Inflammatory macrophage (primary cell): ENCODE measurements at regions not wholly inside any gene's neighbourhood (a gene's known extent, or its start where the extent isn't known, plus 50 kb on each side); places are given as distances from the start of the nearest gene placed in this dataset.
"Not testable (repeated sequence)": the region's sequence is repeated elsewhere in the genome, so short reads cannot be mapped to it uniquely, and the experiment has no call there.

Source experiments
- DNase-seq, 2 donors: peaks; one replicate each; pipeline ENCODE4 v3.0.0-alpha.2; 2020 to 2022

GRCh38 chr4:38338939-38339338, 325.1 kb upstream of the KLF3 start:
- not testable (repeated sequence) for DNase-seq

- DNase-seq: no peak
Observed at GRCh38 chr4:38343608-38344007, 320.4 kb upstream of the KLF3 start.

- no peak for DNase-seq
Observed at GRCh38 chr4:38344929-38345328, 319.1 kb upstream of the KLF3 start.

GRCh38 chr4:38347251-38347650, 316.7 kb upstream of the KLF3 start:
- no peak for DNase-seq

- no peak for DNase-seq
Observed at GRCh38 chr4:38354421-38354820, 309.6 kb upstream of the KLF3 start.

- no peak for DNase-seq
Observed at GRCh38 chr4:38354872-38355271, 309.1 kb upstream of the KLF3 start.

GRCh38 chr4:38356686-38357085, 307.3 kb upstream of the KLF3 start:
- no peak for DNase-seq

GRCh38 chr4:38357546-38357945, 306.5 kb upstream of the KLF3 start:
- DNase-seq: no peak

GRCh38 chr4:38359113-38359512, 304.9 kb upstream of the KLF3 start:
- no peak for DNase-seq

GRCh38 chr4:38360201-38360600, 303.8 kb upstream of the KLF3 start:
- no peak for DNase-seq

GRCh38 chr4:38364383-38364963, 299.5 kb upstream of the KLF3 start:
- DNase-seq: no peak

- no peak for DNase-seq
Observed at GRCh38 chr4:38365261-38365660, 298.7 kb upstream of the KLF3 start.

- no peak for DNase-seq
Observed at GRCh38 chr4:38365748-38366310, 298.2 kb upstream of the KLF3 start.

GRCh38 chr4:38366456-38366855, 297.5 kb upstream of the KLF3 start:
- DNase-seq: no peak

GRCh38 chr4:38366997-38367396, 297.0 kb upstream of the KLF3 start:
- no peak for DNase-seq

- no peak for DNase-seq
Observed at GRCh38 chr4:38367642-38368174, 296.3 kb upstream of the KLF3 start.

GRCh38 chr4:38368613-38369012, 295.4 kb upstream of the KLF3 start:
- peak; percentile 54 to 65 for DNase-seq

- no peak for DNase-seq
Observed at GRCh38 chr4:38371391-38371851, 292.6 kb upstream of the KLF3 start.

GRCh38 chr4:38373375-38373774, 290.6 kb upstream of the KLF3 start:
- DNase-seq: no peak

- DNase-seq: no peak
Observed at GRCh38 chr4:38377195-38377594, 286.8 kb upstream of the KLF3 start.

GRCh38 chr4:38378478-38378877, 285.5 kb upstream of the KLF3 start:
- no peak for DNase-seq

GRCh38 chr4:38381788-38382187, 282.2 kb upstream of the KLF3 start:
- DNase-seq: no peak

GRCh38 chr4:38382520-38382919, 281.5 kb upstream of the KLF3 start:
- no peak for DNase-seq

- DNase-seq: no peak
Observed at GRCh38 chr4:38383646-38384121, 280.3 kb upstream of the KLF3 start.
